ENCODE measurements at regions not wholly inside any gene's neighbourhood (a gene's known extent, or its start where the extent isn't known, plus 50 kb on each side); places are given as distances from the start of the nearest gene placed in this dataset.

GRCh38 chr22:47943729-47944700 lies 1181.6 kb downstream of the TBC1D22A start:
- Mint-ChIP-seq H3K4me3 (peak overlapping the region; percentile 62), H3K9me3 (no peaks in the 10 kb centered on the region), H3K27ac (peak overlapping the region; percentile 20 to 41), H3K36me3 (no peaks in the 10 kb centered on the region), H3K4me1 (peaks cover 19 to 27% of the 10 kb centered on the region in 2 donors), H3K27me3 (ENCODE audit: low read depth in 2 of 2) (peaks cover 5 to 17% of the 10 kb centered on the region in 2 donors)
- Histone ChIP-seq H3K27ac (ENCODE audit: low read length) (no peak overlapping the region), H3K36me3 (ENCODE audit: control insufficient read depth, insufficient read depth, low read length) (no peaks in the 10 kb centered on the region), H3K9me3 (ENCODE audit: control insufficient read depth, insufficient read depth, low read length) (no peaks in the 10 kb centered on the region), H3K27me3 (ENCODE audit: control insufficient read depth, insufficient read depth, low read length) (no peaks in the 10 kb centered on the region), H3K4me1 (ENCODE audit: control insufficient read depth, insufficient read depth, low read length) (peaks cover 15% of the 10 kb centered on the region), H3K4me3 (ENCODE audit: low read length) (no peak overlapping the region)
- DNase-seq (no peak), ATAC-seq (peak in 1 of 3 donors; percentile 48)
- intact Hi-C loops (cut with micrococcal nuclease), result no loop called here
- TF ChIP-seq CTCF (IDR thresholded peaks at IDR 0.05), result no peak
- 64% methylated on average over 12 of the region's 13 CpGs for WGBS (ENCODE audit: insufficient coverage)

GRCh38 chr22:47940211-47940610 lies 1177.8 kb downstream of the TBC1D22A start:
- H3K4me3 ChIP-seq (ENCODE audit: low read length), result no peak overlapping the region
- H3K27ac Mint-ChIP-seq, result no peak overlapping the region
- peaks cover 19 to 27% of the 10 kb centered on the region in 2 donors for H3K4me1 Mint-ChIP-seq
- H3K27me3 ChIP-seq (ENCODE audit: control insufficient read depth, insufficient read depth, low read length), result no peaks in the 10 kb centered on the region
- H3K4me1 ChIP-seq (ENCODE audit: control insufficient read depth, insufficient read depth, low read length), result peaks cover 15% of the 10 kb centered on the region
- peaks cover 5 to 29% of the 10 kb centered on the region in 2 donors for H3K27me3 Mint-ChIP-seq (ENCODE audit: low read depth in 2 of 2)
- TF ChIP-seq CTCF (IDR thresholded peaks at IDR 0.05), result no peak
- H3K9me3 ChIP-seq (ENCODE audit: control insufficient read depth, insufficient read depth, low read length), result no peaks in the 10 kb centered on the region
- H3K4me3 Mint-ChIP-seq, result no peak overlapping the region
- no peak for DNase-seq
- no peaks in the 10 kb centered on the region for H3K36me3 ChIP-seq (ENCODE audit: control insufficient read depth, insufficient read depth, low read length)
- H3K9me3 Mint-ChIP-seq, result peaks cover 2 to 3% of the 10 kb centered on the region in 2 donors
- H3K27ac ChIP-seq (ENCODE audit: low read length), result no peak overlapping the region
- H3K36me3 Mint-ChIP-seq, result no peaks in the 10 kb centered on the region
- intact Hi-C loops (cut with micrococcal nuclease), result no loop called here
- no peak for ATAC-seq
- WGBS (ENCODE audit: insufficient coverage), result 94% methylated on average over 6 of the region's 6 CpGs

GRCh38 chr22:47933891-47934290 lies 1171.4 kb downstream of the TBC1D22A start:
- Histone ChIP-seq H3K4me3 (ENCODE audit: low read length) (no peak overlapping the region), H3K4me1 (ENCODE audit: control insufficient read depth, insufficient read depth, low read length) (no peaks in the 10 kb centered on the region), H3K9me3 (ENCODE audit: control insufficient read depth, insufficient read depth, low read length) (peaks cover 12% of the 10 kb centered on the region), H3K27ac (ENCODE audit: low read length) (no peak overlapping the region), H3K36me3 (ENCODE audit: control insufficient read depth, insufficient read depth, low read length) (no peaks in the 10 kb centered on the region), H3K27me3 (ENCODE audit: control insufficient read depth, insufficient read depth, low read length) (no peaks in the 10 kb centered on the region)
- WGBS (ENCODE audit: insufficient coverage), result 85% methylated on average over 3 of the region's 3 CpGs
- intact Hi-C loops (cut with micrococcal nuclease), result no loop called here
- Mint-ChIP-seq H3K4me1 (no peaks in the 10 kb centered on the region), H3K27me3 (ENCODE audit: low read depth in 2 of 2) (peaks cover 20 to 47% of the 10 kb centered on the region in 2 donors), H3K27ac (no peak overlapping the region), H3K4me3 (no peak overlapping the region), H3K9me3 (peaks cover 4 to 6% of the 10 kb centered on the region in 2 donors), H3K36me3 (no peaks in the 10 kb centered on the region)
- ATAC-seq (no peak), DNase-seq (no peak)
- no peak for TF ChIP-seq CTCF (IDR thresholded peaks at IDR 0.05)
